ENCODE measurements at regions not wholly inside any gene's neighbourhood (a gene's known extent, or its start where the extent isn't known, plus 50 kb on each side); places are given as distances from the start of the nearest gene placed in this dataset.
"Not testable (repeated sequence)": the region's sequence is repeated elsewhere in the genome, so short reads cannot be mapped to it uniquely, and the experiment has no call there.

DNA sequence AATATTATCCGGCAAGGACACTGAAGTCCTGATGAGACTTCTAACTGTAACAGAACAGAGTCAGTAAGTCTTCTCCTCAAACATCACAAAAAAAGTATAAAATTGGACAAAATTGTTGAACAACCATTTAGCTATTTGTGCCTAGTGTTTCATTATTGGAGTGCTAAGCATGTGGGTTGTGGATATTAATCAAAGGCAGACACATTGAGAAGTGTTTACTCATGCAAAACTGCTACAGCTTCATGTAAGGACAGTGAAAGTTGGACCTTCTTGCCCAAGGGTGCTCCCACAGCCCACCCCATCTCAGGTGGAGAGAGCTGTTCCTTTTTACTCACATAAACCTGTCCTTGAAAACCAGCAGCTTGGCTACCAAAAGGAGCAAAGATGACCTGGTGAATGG is 355.1 kb upstream of the DAB2 start:
- DNase-seq: no peak

DNA sequence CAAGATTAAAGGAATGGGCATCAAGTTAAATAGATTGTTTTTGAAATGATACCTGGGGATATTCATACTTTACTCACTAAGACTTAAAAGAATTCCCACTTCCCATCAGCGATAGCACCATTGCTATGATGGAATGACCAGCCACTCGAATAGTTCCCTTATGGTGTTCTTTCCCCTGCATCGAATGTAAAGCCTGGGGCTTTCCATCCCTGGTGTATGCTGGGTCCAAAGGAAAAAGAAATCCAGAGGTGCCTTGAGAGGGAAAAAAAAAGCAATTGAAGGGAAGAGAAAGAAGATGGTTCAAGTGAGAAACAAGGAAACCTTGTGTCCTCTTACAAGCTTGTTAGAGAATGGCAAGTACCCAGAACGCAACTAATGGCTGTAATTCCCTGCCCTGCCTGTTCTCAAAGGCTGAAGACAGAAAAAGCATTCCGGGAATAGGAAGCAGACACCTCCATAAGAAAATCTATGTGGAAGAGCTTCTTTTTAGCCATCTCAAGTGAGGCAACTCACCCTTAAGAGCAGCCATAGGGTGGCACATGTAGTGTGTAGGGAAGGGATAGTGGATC is 351.1 kb upstream of the DAB2 start:
- DNase-seq: no peak

DNA sequence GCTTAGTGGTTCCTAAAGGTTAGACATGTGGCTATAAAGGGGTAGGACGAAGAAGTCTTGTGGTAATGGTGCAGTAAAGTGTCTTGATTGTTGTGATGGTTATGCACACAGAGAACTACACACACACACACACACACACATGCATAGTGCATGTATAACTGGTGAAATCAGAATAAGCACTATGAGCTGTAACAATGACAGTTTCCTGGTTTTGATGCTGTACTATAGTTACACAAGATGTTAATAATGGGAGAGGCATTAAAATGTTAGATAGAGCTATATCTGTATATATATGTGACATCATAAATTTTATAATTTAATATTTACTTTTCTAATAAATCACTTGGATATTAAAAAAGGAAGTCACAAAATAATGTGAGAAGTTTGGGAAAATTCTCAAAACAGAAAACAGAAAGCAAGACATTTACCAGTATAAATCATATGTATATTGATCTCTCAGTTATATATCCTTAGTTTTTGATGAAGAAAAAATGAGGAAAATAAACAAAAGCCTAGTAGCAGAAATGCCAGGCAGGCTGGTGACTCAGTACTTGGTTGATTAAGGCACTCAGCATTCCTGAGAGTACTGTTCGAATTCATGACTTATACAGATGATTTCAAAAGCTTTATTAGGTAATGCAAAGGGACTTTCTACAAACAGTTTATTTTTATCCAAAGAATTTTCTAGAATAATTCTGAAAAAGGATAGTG is 350.5 kb upstream of the DAB2 start:
- no peak for DNase-seq

DNA sequence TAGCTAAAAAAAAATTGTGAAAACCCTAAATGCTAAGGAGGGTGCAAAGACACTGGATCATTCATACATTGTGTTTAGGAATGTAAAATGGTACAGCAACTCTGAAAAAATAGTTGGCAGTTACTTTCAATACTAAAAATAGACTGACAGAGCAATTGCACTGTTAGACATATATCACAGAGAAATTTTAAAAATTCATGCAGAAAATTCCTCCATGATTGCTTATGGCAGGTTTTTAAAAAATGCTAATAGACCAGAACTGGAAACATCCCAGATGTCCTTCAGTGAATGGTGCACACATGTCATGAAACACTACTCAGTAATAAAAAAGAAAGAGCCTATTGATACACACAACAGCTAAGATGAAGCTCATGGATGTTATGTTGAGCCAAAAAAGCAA is 349.8 kb upstream of the DAB2 start:
- DNase-seq: no peak

DNA sequence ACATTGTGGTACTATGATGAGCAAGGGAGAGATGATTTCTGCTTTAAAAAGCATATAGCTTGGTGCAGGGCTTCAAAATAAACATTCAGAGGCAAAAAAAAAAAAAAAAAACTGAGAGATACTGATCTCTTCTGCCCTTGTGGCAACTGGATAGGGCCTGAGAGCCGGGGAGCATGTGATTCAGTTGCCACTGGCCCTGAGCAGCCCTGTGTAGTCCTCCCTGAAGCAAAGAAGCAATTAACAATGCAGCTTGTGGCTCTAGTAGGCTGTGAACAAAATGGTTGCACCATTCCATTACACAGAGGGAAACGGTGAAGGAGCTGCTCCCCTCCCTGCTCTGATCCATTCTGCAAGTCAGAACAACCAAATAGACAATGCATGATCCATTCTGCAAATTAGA is 347.5 kb upstream of the DAB2 start:
- DNase-seq: no peak

DNA sequence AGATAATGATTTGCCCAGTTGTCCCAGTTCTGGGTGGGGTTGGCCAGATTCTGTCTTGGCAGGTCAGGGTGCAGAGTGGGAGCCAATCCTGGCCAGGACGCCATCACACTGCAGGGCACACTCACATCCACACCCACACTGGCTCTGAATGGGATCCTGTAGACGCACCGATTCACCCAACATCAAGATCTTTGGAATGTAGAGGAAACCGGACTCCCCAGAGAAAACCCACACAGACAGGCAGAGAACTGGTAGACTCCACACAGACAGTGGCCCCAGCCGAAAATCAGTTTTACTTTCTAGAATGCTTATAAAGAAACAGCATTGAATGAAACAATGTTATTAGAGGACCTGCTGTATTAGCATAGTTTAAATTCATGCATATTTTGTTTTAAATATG is 343.1 kb upstream of the DAB2 start:
- DNase-seq: no peak

DNA sequence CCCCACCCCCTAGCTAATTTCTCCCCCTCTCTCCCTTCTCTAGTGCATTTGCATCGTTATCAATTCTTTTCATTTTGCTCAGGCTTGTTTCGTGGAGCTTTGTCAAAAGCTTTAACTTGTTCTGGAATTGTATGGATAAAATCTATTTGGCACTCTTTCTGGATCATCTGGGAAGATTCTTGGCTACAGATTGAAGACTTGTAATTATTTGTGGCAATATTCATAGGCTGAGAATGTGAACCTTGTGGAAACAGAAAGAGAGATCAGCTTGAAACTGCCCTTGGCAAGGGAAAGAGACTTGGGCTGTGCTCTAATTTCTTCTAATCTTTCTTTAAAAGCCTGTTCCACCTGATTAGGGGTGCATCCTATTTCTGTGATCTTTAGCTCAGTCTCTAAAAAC is 340.6 kb upstream of the DAB2 start:
- DNase-seq: no peak

DNA sequence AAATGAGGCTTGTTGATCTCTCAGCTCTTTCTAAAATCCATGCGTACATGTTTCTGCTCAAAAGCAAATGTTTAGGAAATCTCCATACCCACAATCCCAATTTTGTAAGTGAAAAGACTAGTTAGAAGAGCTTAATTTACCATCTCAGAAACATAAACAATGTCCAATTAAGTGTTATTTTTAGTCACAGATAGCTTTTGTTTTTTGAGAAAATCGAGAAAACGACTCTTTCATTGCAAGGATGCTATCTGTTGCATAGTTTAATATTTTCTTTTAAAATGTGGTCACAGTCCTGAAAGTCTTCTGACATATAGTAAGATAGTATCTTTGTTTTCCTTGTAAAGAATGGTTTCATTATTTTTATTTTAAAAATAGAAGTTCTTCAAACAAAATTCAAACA is 338.0 kb upstream of the DAB2 start:
- DNase-seq: no peak

DNA sequence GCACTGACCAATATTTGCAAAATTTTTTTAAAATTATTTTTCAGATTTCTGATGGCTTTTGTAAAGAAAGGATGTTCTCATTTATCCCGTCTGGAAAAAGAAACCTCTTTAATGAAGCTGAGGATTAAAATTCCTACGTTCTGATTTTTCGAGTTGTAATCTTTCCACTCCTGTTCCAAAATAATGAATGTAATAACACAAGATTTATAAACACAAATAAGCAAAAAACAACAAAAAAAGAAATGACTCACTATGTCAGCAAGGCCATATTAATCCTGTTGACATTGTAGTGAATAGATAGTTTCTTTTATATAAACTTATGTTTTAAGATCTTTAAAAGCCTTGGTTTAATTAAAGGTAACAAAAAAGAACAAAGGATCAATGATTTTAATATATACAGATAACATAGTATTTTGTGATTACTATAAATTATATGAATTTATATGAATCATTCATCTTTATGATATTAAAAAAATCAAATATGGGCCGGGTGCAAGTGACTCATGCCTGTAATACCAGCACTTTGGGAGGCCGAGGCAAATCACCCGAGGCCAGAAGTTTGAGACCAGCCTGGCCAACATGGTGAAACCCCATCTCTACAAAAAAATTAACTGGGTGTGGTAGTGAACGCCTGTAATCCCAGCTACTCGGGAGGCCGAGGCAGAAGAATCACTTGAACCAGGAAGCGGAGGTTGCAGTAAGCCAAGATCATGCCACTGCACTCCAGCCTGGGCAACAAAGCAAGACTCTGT is 336.6 kb upstream of the DAB2 start:
- no peak for DNase-seq

DNA sequence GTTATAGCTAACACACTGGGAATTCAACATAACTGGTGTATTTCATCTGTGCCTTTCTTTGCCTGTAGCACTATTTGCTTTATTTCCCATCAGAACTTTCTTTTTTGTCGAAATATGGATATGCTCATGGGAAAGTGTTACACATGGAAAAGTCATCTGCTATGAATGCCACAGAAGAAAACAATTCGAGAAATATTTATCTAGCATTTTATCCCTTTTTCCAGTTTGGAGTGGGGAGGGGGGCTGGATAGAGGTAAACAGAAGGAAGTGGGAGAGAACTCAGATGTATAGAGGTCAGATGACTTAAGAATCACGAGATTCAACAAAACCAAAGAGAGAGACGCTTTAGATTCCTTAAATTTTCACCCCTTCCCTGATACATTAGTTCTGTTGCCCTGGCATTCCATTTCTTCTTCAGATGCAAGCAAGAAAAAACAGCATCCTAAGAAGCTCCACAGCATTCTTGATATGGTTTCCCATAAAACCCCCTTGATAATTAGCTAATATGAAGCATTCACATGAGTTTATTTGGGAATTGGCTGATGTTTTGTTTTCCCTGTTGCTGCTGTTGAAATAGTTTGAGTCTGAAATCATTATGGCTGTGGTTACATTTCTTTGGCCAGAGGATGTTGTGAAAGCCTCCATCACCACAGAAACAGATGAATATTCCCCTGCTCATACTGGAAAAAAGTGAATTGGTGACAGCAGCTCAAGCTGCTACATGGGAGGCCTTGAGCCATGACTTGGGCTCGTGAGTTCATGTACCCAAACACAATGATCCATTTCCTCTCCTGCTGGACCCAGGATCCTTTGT is 335.8 kb upstream of the DAB2 start:
- no peak for DNase-seq

DNA sequence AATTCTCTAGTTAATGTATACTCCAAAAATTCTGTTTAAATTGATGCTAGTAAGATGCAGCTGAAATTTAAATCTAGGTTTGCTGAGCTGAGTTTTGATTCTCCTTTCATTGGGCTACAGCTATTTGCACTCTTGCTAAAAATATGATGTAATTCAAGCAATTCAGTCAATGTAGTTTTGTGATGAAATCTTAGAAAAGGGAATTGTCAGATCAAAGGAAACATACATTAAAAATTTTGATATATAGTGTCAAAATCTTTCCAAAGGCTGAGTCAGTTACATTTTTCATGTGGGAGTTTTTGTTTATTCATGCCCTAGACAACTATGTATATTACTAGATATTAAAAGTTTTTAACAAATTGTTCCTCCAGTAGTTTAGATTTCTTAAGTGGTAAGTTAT is 334.9 kb upstream of the DAB2 start:
- no peak for DNase-seq

DNA sequence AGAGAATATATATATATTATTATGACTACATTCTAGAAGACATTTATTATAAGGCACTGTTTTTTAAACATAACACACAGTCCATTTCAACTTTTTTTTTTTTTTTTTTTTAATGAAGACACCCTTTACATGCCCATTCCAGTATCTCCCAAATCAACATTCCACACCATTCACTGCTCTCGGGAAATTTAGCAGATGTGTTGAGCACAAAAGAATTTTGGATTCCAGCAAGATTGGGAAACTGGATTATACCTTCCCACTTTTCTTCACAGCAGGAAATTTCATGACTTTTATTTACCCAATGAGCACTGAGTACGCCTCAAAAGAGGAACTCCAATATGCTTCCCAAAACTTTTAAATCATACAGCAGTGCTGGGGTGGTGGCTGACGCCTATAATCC is 333.6 kb upstream of the DAB2 start:
- DNase-seq: no peak

DNA sequence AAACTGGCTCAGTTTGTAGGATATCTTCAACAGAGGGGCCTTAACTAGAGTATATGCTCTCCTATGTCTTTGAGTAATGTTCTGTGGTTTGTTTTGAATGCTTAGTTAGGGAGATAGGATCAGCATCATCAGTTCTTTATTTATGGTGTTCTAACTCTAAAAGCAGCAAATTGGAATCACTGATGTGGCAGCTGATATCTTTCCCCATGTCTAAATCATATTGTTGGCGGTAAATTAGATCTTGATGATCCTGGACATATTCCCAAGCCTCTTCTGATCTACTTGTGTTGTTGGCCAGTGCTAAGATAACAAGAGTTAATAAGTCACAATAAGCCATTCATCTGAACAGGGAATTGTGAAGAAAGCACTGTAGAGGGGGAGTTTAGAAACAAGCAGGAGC is 332.4 kb upstream of the DAB2 start:
- no peak for DNase-seq

DNA sequence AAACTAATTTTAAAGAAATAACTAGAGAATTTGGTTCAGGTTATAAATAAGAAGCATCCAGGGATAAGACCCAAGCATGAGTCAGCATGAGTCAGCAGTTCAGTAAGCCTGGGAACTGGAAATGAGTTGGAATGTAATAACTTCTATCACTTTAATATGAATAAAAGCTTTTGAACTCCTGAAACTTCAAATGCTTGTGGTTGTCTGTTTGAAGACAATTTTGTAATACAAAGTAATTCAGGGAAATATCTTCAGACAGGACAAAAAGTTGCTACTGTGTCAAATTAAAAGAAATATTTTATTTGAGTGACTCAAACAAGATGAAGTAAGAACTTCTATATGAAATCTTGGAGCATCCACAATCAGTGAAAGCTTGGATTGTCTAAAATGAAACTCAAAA is 331.2 kb upstream of the DAB2 start:
- no peak for DNase-seq

DNA sequence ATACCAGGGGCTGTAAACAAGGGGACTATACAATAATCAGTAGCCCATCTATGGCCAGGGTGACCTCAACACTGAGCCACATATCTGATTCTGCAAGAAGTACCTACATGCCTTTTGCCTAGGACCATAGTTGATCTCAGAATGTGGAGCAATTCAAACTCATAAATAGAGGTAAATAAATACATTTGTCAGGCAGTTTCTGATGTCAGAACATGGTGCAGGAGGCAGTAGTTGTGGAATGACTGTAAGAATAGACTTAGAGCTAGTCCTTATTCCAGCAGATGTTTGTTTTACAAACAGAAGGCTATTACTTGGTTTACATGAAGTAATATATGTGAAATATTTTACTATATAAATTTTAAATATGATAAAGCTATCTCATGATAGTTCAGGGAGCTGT is 330.7 kb upstream of the DAB2 start:
- no peak for DNase-seq

DNA sequence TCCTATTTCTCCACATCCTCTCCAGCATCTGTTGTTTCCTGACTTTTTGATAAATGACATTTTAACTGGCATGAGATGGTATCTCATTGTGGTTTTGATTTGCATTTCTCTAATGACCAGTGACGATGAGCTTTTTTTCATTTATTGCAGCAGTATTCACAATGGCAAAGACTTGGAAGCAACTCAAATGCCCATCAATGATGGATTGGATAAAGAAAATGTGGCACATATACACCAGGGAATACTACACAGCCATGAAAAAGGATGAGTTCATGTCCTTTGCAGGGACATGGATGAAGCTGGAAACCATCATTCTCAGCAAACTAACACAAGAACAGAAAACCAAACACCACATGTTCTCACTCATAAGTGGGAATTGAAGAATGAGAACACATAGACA is 329.0 kb upstream of the DAB2 start:
- DNase-seq: not testable (repeated sequence)

DNA sequence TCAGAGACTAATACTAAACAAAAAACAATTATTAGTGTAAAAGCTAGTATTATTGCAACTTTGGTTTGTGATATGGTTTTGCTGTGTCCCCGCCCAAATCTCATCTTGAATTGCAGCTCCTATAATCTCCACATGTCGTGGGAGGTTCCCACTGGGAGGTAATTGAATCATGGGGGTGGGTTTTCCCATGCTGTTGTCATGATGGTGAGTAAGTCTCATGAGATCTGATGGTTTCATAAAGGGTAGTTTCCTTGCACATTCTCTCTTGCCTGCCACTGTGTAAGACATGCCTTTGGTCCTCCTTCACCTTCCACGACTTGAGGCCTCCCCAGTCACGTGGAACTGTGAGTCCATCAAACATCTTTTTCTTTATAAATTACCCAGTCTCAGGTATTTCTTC is 325.9 kb upstream of the DAB2 start:
- DNase-seq: no peak

DNA sequence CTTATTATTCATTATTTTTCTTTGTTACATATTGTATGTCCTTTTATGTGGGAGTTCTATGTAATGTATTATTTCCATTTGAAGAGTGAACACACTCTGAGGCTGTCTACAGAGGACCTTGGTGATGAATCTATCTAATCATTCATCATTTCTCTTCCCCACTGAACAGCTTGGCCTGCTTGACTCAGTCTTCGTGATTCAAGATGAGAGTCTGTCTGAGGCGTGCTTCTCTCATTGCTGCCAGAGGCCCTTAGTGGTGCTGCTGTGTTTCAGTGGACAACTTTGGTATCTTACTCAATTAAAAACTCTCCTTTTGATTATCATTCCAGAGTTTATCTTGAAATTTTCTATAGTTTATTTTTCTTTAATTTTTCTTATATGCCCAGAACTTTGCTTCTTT is 318.1 kb upstream of the DAB2 start:
- DNase-seq: no peak

DNA sequence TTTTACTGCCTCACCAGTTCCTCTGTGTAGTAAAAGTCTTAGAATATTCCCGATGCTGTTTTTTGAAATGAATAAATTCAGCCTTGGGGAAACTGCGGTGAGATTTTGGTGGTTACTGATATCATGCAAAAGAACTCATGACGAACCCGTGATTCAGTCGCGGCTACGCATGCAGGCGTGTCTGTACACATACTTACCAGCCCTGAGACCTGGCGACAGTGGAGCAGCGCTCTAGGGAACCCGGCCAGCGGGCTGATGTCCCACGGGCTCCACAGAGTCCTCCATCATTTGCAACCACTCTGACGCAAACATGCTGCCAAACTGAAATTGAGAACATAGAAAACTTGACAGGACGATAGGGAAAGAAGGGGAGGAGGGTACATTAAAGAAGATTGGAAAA is 315.6 kb upstream of the DAB2 start:
- DNase-seq: no peak

DNA sequence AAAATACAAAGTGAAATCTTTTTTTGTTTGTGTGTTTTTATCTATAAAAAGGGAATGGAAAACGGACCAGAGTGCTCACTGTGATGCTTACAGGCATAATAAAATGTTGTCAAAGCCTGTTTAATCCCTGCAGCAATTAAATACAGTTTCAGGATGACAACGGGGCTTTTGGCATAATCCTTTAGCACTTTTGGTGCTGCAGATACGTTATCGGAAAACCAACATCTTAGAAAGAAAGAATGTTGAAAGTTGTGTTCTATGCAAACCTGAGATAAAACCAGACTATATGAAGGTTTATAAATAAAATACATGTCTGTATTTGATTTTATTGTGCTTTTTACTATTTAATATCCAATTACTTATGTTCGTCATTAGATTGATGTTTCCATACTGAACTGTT is 307.4 kb upstream of the DAB2 start:
- no peak for DNase-seq

DNA sequence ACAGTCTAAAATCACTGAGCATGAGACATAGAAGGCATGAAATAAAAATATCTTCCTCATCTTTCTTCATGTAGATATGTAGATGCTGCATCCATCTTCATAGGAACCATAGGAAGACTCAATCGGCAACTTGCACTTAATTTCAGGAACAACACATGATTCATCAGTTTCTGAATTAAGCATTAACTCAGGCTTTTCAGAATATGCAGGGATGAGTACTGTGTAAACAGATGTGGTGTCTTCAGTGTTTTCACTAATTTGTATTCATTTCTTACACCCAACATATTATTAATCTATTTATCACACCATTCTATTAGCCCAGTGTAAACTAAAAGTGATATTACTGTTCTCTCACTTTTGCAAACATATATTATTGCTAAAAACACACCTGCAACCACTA is 305.9 kb upstream of the DAB2 start:
- no peak for DNase-seq

DNA sequence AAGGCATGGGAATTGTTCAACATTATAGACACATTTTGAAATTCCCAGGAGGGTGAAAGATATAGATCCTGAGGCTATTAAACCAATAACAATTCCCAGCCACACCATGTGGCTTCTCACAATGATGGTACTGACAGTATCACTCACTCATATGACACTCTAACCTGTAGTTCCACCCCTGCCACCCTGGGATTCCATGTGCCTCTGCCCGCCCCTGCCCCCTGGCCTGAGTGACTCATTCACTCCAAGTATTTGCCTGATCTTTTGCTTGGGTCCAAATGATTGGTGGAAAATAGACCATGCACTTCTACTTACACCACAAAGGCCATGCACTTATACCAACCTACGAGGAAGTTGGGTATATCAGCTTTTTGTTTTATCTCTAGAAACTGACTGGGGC is 305.2 kb upstream of the DAB2 start:
- no peak for DNase-seq

DNA sequence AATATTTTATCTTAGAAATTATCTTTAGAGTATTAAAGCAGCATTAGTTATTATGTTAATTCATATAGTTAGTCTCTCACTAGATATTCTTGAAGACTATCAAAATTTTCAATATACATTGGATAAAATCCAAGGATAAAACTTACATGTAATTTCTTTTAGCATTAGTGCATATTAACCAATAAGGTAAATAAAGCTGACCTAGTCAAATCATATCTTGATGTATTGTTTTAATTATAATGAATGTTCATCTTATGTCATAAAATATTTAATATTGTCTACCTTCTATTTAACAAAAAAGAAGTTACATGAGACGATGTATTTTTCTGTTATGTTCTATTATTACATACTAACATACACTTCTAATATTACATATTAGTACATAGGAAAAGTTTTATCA is 301.7 kb upstream of the DAB2 start:
- DNase-seq: no peak

DNA sequence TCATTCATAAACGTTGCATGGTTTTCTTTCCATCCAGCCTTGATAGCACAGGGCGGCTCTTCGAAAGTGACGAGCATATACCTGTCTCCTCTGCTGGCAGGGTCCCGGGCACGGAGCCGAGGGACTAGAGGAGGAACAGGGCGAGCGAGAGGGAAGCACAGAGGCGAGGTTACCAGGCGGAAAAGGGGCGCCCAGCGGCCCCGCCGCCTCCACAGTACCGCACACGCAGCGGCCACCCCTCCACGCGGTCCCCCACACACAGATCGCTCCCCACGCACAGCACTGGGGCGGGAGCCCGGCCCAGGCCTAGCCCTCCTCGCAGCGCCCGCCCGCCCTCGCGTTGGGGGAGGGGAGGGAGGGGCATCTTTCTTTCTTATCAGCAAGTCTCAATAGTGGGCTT is 296.6 kb upstream of the DAB2 start:
- no peak for DNase-seq
